Natural killer cell (primary cell): ENCODE measurements at regions not wholly inside any gene's neighbourhood (a gene's known extent, or its start where the extent isn't known, plus 50 kb on each side); places are given as distances from the start of the nearest gene placed in this dataset.

Experiments used
- ATAC-seq, 3 donors: fragments of 150-1000 bp in 2 of 3; fragments of 200-7000 bp in 1 of 3; cut with Tn5 transposase; 1 replicate in 1 of 3; 2 replicates in 2 of 3; pipeline ENCODE4 v1.10.0; 2021; ENCODE audit warnings: mild to moderate bottlenecking in 2 of 3, moderate library complexity in 2 of 3
- DNase-seq, 2 donors: peaks; one replicate each; pipeline versions ENCODE4 v3.0.0 to v3.0.0-alpha.2; 2013 to 2021; ENCODE audit warnings: mixed read lengths in 1 of 2
- H3K27ac ChIP-seq: one replicate; pipeline ENCODE4 v1.5.1; 2013; ENCODE audit warnings: mild to moderate bottlenecking, low read length
- H3K27me3 ChIP-seq: one replicate; pipeline ENCODE4 v1.6.1; 2013; ENCODE audit warnings: low read length; ENCODE audit not compliant: control insufficient read depth, insufficient read depth
- H3K36me3 ChIP-seq: one replicate; pipeline ENCODE4 v1.6.1; 2013; ENCODE audit warnings: low read length; ENCODE audit not compliant: control insufficient read depth, insufficient read depth
- H3K4me1 ChIP-seq: one replicate; pipeline ENCODE4 v1.6.1; 2013; ENCODE audit warnings: low read length; ENCODE audit not compliant: control insufficient read depth, insufficient read depth
- H3K4me3 ChIP-seq: one replicate; pipeline ENCODE4 v1.5.1; 2013; ENCODE audit warnings: low read length
- H3K9me3 ChIP-seq: one replicate; pipeline ENCODE4 v1.6.1; 2013; ENCODE audit warnings: low read length; ENCODE audit not compliant: control insufficient read depth, insufficient read depth
- H3K27ac Mint-ChIP-seq, 2 donors: one replicate each; pipeline ENCODE4 v1.8.0; 2022; ENCODE audit warnings: mild to moderate bottlenecking in 2 of 2, mixed read lengths in 2 of 2, moderate library complexity in 1 of 2
- H3K27me3 Mint-ChIP-seq, 2 donors: one replicate each; pipeline ENCODE4 v1.8.0; 2022; ENCODE audit warnings: low read depth in 2 of 2, mixed read lengths in 2 of 2
- H3K36me3 Mint-ChIP-seq: one replicate; pipeline ENCODE4 v1.8.0; 2022; ENCODE audit warnings: mixed read lengths
- H3K4me1 Mint-ChIP-seq, 2 donors: one replicate each; pipeline ENCODE4 v1.8.0; 2022; ENCODE audit warnings: mixed read lengths in 2 of 2
- H3K4me3 Mint-ChIP-seq: one replicate; pipeline ENCODE4 v1.8.0; 2022; ENCODE audit warnings: mild to moderate bottlenecking, moderate library complexity, mixed read lengths
- H3K9me3 Mint-ChIP-seq, 2 donors: one replicate each; pipeline ENCODE4 v1.8.0; 2022; ENCODE audit warnings: mixed read lengths in 2 of 2
- WGBS: methylation state at CpG from one replicate; pipeline ENCODE4 v1.1.7; 2013; ENCODE audit warnings: missing lambda C conversion rate; ENCODE audit not compliant: insufficient coverage; 5-methylcytosine and 5-hydroxymethylcytosine counted together
- intact Hi-C: fragments of 100-400 bp; cut with micrococcal nuclease; formaldehyde crosslinking; loops from one replicate; pipeline ENCODE4 v1.14.2; 2022
- TF ChIP-seq, protein P1 (sequence below): fragments of 200-600 bp; IDR thresholded peaks from one replicate; pipeline ENCODE4 v1.8.0; 2022; ENCODE audit warnings: antibody characterized with exemption

DNA sequence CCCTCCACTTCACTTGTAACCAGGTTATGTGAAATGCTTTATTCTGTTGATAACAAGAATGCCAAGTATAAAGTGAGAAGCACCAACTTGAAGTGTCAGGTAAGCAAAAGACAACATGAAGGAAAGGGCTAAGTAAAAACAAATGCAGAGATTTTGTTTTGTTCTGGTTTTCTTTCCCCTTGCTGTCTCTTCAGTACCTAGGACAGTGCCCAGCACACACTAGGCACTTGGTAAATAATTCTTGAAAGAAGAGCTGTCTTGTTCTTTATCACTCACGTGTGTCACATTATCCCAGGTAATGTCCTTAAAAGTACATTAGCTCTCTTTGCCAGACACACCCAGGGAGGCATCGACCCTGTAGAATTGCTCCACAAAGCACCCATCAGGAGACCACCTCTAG, 350.0 kb upstream of the IRAK1BP1 start:
- H3K4me3 ChIP-seq: no peak overlapping the region
- Mint-ChIP-seq H3K27me3 (no peaks in the 10 kb centered on the region), H3K27ac (no peak overlapping the region), H3K9me3 (peaks cover 7 to 11% of the 10 kb centered on the region in 2 donors), H3K4me1 (no peaks in the 10 kb centered on the region), H3K4me3 (no peak overlapping the region), H3K36me3 (no peaks in the 10 kb centered on the region)
- H3K9me3 ChIP-seq: no peaks in the 10 kb centered on the region
- no peaks in the 10 kb centered on the region for H3K4me1 ChIP-seq
- TF ChIP-seq, protein P1, sequence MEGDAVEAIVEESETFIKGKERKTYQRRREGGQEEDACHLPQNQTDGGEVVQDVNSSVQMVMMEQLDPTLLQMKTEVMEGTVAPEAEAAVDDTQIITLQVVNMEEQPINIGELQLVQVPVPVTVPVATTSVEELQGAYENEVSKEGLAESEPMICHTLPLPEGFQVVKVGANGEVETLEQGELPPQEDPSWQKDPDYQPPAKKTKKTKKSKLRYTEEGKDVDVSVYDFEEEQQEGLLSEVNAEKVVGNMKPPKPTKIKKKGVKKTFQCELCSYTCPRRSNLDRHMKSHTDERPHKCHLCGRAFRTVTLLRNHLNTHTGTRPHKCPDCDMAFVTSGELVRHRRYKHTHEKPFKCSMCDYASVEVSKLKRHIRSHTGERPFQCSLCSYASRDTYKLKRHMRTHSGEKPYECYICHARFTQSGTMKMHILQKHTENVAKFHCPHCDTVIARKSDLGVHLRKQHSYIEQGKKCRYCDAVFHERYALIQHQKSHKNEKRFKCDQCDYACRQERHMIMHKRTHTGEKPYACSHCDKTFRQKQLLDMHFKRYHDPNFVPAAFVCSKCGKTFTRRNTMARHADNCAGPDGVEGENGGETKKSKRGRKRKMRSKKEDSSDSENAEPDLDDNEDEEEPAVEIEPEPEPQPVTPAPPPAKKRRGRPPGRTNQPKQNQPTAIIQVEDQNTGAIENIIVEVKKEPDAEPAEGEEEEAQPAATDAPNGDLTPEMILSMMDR: no peak
- DNase-seq: no peak
- intact Hi-C loops: no loop called here
- H3K27me3 ChIP-seq: no peaks in the 10 kb centered on the region
- no peak for ATAC-seq
- no peaks in the 10 kb centered on the region for H3K36me3 ChIP-seq
- no peak overlapping the region for H3K27ac ChIP-seq
- 73% methylated on average over 2 of the region's 2 CpGs for WGBS

DNA sequence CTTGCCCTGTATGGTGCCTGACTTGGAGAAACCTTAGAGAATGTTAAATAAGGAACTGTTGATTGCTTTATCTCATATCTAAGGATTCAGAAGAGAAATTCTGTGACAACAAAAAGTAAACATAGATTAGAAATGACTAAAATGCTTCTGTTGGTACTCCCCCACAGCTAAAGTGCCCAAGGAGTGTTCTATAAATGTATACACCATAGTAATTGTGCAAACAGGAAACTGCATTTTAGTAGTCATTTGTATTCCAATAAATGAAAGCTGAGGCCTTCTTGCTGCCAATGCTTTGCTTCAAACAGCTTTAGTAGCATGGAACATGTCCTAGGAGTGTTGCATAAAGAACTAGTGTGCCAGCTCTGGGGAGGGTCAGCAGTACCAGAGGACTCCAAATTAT, 343.7 kb upstream of the IRAK1BP1 start:
- Mint-ChIP-seq H3K4me3 (no peak overlapping the region), H3K27ac (no peak overlapping the region), H3K36me3 (no peaks in the 10 kb centered on the region), H3K4me1 (no peaks in the 10 kb centered on the region), H3K9me3 (peaks cover 3 to 11% of the 10 kb centered on the region in 2 donors), H3K27me3 (no peaks in the 10 kb centered on the region)
- no peaks in the 10 kb centered on the region for H3K36me3 ChIP-seq
- intact Hi-C loops: no loop called here
- peaks cover 5% of the 10 kb centered on the region for H3K9me3 ChIP-seq
- DNase-seq (no peak), ATAC-seq (no peak)
- H3K4me3 ChIP-seq: no peak overlapping the region
- no peaks in the 10 kb centered on the region for H3K4me1 ChIP-seq
- H3K27me3 ChIP-seq: no peaks in the 10 kb centered on the region
- TF ChIP-seq, protein P1: no peak
- H3K27ac ChIP-seq: no peak overlapping the region

DNA sequence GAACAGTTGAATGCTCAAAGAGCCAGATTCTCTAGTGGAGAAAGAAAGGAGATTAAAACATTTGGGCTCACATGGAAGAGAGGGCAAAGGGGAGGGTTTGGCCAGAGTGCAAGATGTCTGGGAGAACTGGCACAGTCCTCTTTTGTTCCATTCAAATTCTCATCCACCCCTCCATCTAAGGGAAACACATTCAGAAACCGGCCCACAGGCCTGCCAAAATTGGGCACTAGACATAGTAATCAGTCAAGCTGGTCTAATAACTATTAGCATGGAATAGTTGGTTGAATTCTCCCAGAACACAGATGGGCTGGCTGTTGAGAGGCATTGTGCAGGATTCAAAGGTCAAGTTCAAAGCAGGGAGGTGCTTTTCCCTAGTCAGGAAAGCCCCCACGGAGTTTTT, 341.4 kb upstream of the IRAK1BP1 start:
- H3K27me3 Mint-ChIP-seq: no peaks in the 10 kb centered on the region
- Histone ChIP-seq H3K9me3 (peaks cover 5% of the 10 kb centered on the region), H3K36me3 (no peaks in the 10 kb centered on the region), H3K27ac (no peak overlapping the region), H3K27me3 (no peaks in the 10 kb centered on the region), H3K4me1 (no peaks in the 10 kb centered on the region), H3K4me3 (no peak overlapping the region)
- WGBS: 76% methylated on average over 2 of the region's 2 CpGs
- TF ChIP-seq, protein P1: no peak
- ATAC-seq (no peak), DNase-seq (no peak)
- no peak overlapping the region for H3K4me3 Mint-ChIP-seq
- no peak overlapping the region for H3K27ac Mint-ChIP-seq
- no peaks in the 10 kb centered on the region for H3K36me3 Mint-ChIP-seq
- no peaks in the 10 kb centered on the region for H3K4me1 Mint-ChIP-seq
- intact Hi-C loops: no loop called here
- peaks cover 6 to 16% of the 10 kb centered on the region in 2 donors for H3K9me3 Mint-ChIP-seq

DNA sequence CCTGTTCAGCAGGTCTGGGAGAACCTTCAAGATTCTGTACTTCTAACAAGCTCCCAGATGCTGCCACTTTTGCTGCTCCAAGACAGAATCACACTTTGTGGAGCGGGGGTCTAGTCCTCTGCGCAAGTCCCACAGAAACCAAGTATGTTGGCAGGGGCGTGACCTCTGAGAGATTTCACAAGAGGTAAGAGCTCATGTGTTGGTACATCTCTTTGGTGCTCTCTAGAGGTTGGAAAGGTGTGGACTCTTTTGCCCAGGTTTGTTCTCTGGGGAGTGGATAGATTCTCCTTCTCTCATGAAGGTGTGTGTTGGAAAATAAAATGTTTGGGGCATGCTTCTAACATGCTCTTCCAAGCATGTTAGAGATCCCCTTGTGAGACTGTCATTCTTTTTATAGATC, 340.9 kb upstream of the IRAK1BP1 start:
- H3K4me3 ChIP-seq: no peak overlapping the region
- no peaks in the 10 kb centered on the region for H3K4me1 ChIP-seq
- Mint-ChIP-seq H3K4me1 (no peaks in the 10 kb centered on the region), H3K4me3 (no peak overlapping the region), H3K36me3 (no peaks in the 10 kb centered on the region), H3K27me3 (no peaks in the 10 kb centered on the region), H3K9me3 (peaks cover 4 to 16% of the 10 kb centered on the region in 2 donors), H3K27ac (no peak overlapping the region)
- no peaks in the 10 kb centered on the region for H3K27me3 ChIP-seq
- DNase-seq: no peak
- H3K36me3 ChIP-seq: no peaks in the 10 kb centered on the region
- peaks cover 5% of the 10 kb centered on the region for H3K9me3 ChIP-seq
- no peak overlapping the region for H3K27ac ChIP-seq
- intact Hi-C loops: no loop called here
- no peak for ATAC-seq
- TF ChIP-seq, protein P1: no peak
- WGBS: 97% methylated on average over 3 of the region's 3 CpGs
